ENCODE measurements at regions not wholly inside any gene's neighbourhood (a gene's known extent, or its start where the extent isn't known, plus 50 kb on each side); places are given as distances from the start of the nearest gene placed in this dataset.
"Not testable (repeated sequence)": the region's sequence is repeated elsewhere in the genome, so short reads cannot be mapped to it uniquely, and the experiment has no call there.

GRCh38 chr3:29153811-29154210 is 127.1 kb upstream of the RBMS3 start:
- DNase-seq, result no peak

GRCh38 chr3:29156086-29156715 is 124.7 kb upstream of the RBMS3 start:
- DNase-seq, result no peak

- DNase-seq, result no peak
Measured at GRCh38 chr3:29164825-29165224, 116.0 kb upstream of the RBMS3 start.

GRCh38 chr3:29167180-29167579 is 113.7 kb upstream of the RBMS3 start:
- no peak for DNase-seq

GRCh38 chr3:29168081-29168480 is 112.8 kb upstream of the RBMS3 start:
- no peak for DNase-seq

GRCh38 chr3:29168696-29169095 is 112.2 kb upstream of the RBMS3 start:
- no peak for DNase-seq

- DNase-seq, result no peak
Measured at GRCh38 chr3:29169451-29169850, 111.4 kb upstream of the RBMS3 start.

- DNase-seq, result no peak
Measured at GRCh38 chr3:29171043-29171990, 109.6 kb upstream of the RBMS3 start.

- peak in 1 of 2 experiments; percentile 1 for DNase-seq
Measured at GRCh38 chr3:29176501-29176900, 104.4 kb upstream of the RBMS3 start.

GRCh38 chr3:29178809-29179793 is 101.8 kb upstream of the RBMS3 start:
- no peak for DNase-seq

- DNase-seq, result no peak
Measured at GRCh38 chr3:29181149-29181780, 99.6 kb upstream of the RBMS3 start.

- DNase-seq, result no peak
Measured at GRCh38 chr3:29181872-29182271, 99.0 kb upstream of the RBMS3 start.

- not testable (repeated sequence) for DNase-seq
Measured at GRCh38 chr3:29182828-29183227, 98.0 kb upstream of the RBMS3 start.

GRCh38 chr3:29183346-29184087 is 97.4 kb upstream of the RBMS3 start:
- DNase-seq, result no peak

- DNase-seq, result no peak
Measured at GRCh38 chr3:29185706-29186105, 95.2 kb upstream of the RBMS3 start.

- no peak for DNase-seq
Measured at GRCh38 chr3:29186131-29186599, 94.7 kb upstream of the RBMS3 start.

GRCh38 chr3:29186982-29187725 is 93.7 kb upstream of the RBMS3 start:
- DNase-seq, result no peak

- DNase-seq, result no peak
Measured at GRCh38 chr3:29189328-29189727, 91.5 kb upstream of the RBMS3 start.

- DNase-seq, result no peak
Measured at GRCh38 chr3:29194139-29194538, 86.7 kb upstream of the RBMS3 start.

- DNase-seq, result no peak
Measured at GRCh38 chr3:29195056-29195455, 85.8 kb upstream of the RBMS3 start.

- no peak for DNase-seq
Measured at GRCh38 chr3:29201604-29202003, 79.3 kb upstream of the RBMS3 start.

All from NCI-H2081 (cell line).